ENCODE measurements at regions not wholly inside any gene's neighbourhood (a gene's known extent, or its start where the extent isn't known, plus 50 kb on each side); places are given as distances from the start of the nearest gene placed in this dataset.

GRCh38 chr20:50427719-50428083, 82.5 kb upstream of the PTPN1 start:
- no peak overlapping the region for H3K4me3 ChIP-seq (ENCODE audit: low read depth, low read length)
- TF ChIP-seq, protein P1, sequence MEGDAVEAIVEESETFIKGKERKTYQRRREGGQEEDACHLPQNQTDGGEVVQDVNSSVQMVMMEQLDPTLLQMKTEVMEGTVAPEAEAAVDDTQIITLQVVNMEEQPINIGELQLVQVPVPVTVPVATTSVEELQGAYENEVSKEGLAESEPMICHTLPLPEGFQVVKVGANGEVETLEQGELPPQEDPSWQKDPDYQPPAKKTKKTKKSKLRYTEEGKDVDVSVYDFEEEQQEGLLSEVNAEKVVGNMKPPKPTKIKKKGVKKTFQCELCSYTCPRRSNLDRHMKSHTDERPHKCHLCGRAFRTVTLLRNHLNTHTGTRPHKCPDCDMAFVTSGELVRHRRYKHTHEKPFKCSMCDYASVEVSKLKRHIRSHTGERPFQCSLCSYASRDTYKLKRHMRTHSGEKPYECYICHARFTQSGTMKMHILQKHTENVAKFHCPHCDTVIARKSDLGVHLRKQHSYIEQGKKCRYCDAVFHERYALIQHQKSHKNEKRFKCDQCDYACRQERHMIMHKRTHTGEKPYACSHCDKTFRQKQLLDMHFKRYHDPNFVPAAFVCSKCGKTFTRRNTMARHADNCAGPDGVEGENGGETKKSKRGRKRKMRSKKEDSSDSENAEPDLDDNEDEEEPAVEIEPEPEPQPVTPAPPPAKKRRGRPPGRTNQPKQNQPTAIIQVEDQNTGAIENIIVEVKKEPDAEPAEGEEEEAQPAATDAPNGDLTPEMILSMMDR (conservative IDR thresholded peaks at IDR 0.05; ENCODE audit: low read depth, low read length): no peak
- DNase-seq (ENCODE audit: low read depth): peak; percentile 68

DNA sequence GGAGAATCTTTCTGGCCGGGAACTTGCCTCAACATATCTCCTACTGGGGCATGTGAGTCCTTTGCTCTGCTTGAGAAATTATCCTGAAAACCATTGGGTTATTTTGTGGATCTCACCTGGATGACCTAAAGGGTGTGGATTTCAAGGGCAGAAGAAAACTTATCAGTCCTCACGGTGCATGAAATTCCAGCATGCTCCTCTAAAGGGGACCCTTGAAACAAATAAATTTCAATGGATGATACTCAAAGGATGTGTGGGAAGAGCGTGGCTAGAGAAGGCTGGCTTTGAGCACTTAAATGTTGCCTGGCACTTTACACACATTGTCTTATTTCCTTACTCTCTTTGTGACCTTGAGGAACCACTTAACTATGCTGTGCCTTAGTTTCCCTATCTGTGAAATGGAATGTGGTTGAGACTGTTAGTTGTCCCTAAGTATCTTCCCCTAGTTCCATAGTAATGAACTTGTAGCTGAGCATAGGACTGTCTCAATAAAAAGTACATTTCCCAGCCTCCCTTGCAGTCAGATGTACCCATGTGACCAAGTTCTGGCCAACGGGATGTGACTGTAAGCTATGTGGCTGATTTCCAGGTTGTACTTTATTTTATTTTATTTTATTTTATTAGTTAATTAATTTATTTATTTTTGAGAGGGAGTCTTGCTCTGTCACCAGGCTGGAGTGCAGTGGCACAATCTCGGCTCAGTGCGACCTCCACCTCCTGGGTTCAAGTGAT, 81.9 kb upstream of the PTPN1 start:
- DNase-seq (ENCODE audit: low read depth): no peak
- TF ChIP-seq, protein P1 (conservative IDR thresholded peaks at IDR 0.05; ENCODE audit: low read depth, low read length): no peak
- no peak overlapping the region for H3K4me3 ChIP-seq (ENCODE audit: low read depth, low read length)

- no peak overlapping the region for H3K4me3 ChIP-seq (ENCODE audit: low read depth, low read length)
- no peak for DNase-seq (ENCODE audit: low read depth)
- TF ChIP-seq, protein P1 (conservative IDR thresholded peaks at IDR 0.05; ENCODE audit: low read depth, low read length): no peak
Measured at GRCh38 chr20:50429412-50429811, 80.8 kb upstream of the PTPN1 start.

DNA sequence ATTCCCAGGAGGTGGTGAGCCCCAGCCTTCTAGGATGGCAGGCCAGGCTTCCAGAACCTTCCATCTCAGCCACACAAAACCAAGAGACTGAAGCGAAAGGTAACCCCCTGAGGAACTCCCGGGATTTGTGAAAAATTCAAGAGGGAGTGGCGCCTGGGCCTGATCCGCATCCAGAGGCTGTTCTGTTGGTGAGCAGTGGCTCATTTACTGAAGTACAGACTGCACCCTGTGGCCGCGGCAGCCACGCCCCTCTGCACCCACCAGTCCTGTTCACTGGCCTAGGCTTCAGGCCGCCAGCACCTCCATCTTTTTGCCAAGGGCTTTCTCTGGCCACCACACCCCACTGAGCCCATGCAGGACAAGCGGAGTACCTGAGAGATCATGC, 79.1 kb upstream of the PTPN1 start:
- TF ChIP-seq, protein P1 (conservative IDR thresholded peaks at IDR 0.05; ENCODE audit: low read depth, low read length): no peak
- no peak overlapping the region for H3K4me3 ChIP-seq (ENCODE audit: low read depth, low read length)
- DNase-seq (ENCODE audit: low read depth): no peak

DNA sequence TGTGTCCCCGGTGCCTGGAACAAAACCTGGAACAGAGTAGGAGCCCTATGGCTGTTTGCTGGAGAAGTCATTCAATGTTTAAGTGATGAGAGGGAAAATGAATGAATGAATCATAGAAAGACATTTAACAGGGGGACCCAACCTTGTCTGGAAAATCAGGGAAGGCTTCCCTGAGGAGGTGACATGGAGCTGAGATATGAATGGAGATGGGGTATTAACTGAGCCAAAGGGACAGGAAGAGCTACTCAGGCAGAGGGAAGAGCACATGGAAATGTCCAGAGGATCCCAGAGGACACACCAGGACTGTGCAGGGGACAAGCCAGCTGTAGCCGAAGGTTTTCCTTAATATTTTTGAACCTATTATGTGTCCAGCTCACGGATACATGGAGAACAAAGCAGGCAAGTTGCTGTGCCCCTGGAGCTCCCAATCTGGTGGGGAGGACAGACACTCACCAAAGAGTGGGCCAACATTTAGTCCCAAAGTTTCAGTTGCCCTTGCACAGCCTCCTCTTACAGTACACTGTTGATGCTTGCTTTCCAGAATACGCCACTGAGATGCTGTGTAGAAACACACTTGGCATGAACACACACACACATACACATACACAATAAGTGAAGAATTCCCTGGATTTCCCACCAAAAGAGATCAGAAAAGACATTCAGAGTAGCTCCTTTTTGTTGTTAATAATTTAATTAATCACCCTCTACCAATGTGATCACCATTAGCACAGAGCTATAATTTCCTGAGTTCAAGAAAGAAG, 77.0 kb upstream of the PTPN1 start:
- TF ChIP-seq, protein P1 (conservative IDR thresholded peaks at IDR 0.05; ENCODE audit: low read depth, low read length): no peak
- no peak overlapping the region for H3K4me3 ChIP-seq (ENCODE audit: low read depth, low read length)
- DNase-seq (ENCODE audit: low read depth): no peak

DNA sequence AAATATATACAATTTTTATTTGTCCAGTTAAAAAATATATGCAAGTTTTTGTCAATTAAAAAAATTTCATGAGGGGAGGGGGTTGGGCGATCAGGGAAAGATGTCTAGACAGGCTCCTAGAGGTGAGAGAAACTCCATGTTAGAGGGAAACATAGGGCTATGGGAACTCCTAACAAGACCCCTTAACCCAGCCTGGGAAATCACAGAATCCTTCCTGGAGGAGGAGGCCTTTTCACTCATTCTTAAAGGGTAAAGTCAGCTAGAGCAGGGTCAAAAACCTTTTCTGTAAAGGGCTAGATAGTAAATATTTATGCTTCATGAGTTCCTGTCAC, 75.9 kb upstream of the PTPN1 start:
- H3K4me3 ChIP-seq (ENCODE audit: low read depth, low read length): no peak overlapping the region
- no peak for DNase-seq (ENCODE audit: low read depth)

More for the DNA sequence above, 75.9 kb upstream of the PTPN1 start:
- TF ChIP-seq, protein P1 (conservative IDR thresholded peaks at IDR 0.05; ENCODE audit: low read depth, low read length): no peak

All from choroid plexus epithelial cell (primary cell).